Heart right ventricle (tissue), 16 donors: ENCODE measurements at regions not wholly inside any gene's neighbourhood (a gene's known extent, or its start where the extent isn't known, plus 50 kb on each side); places are given as distances from the start of the nearest gene placed in this dataset.

Experiments
- ATAC-seq, 8 donors: fragments of 200-7000 bp; cut with Tn5 transposase; one replicate each; pipeline ENCODE4 v1.9.1; 2020; ENCODE audit warnings: mild to moderate bottlenecking in 8 of 8, moderate library complexity in 8 of 8, moderate number of reproducible peaks in 1 of 8
- DNase-seq, 2 donors: peaks; one replicate each; pipeline ENCODE4 v3.0.0-alpha.2; 2020
- H3K27ac ChIP-seq, 10 donors: fragments of 200-600 bp; sonication (generic) in 2 of 10; one replicate each; pipeline versions ENCODE4 v1.5.0 to v1.8.0; 2020 to 2022; ENCODE audit warnings: mild to moderate bottlenecking in 3 of 10
- H3K27me3 ChIP-seq, 7 donors: fragments of 200-600 bp; one replicate each; pipeline ENCODE4 v1.8.0; 2021 to 2022; ENCODE audit warnings: mild to moderate bottlenecking in 2 of 7
- H3K36me3 ChIP-seq, 9 donors: fragments of 200-600 bp; sonication (generic) in 1 of 9; one replicate each; pipeline versions ENCODE4 v1.5.0 to v1.8.0; 2020 to 2022; ENCODE audit warnings: mild to moderate bottlenecking in 2 of 9
- H3K4me1 ChIP-seq, 9 donors: fragments of 200-600 bp; sonication (generic) in 1 of 9; one replicate each; pipeline versions ENCODE4 v1.5.0 to v1.8.0; 2020 to 2022; ENCODE audit warnings: mild to moderate bottlenecking in 4 of 9
- H3K4me3 ChIP-seq, 10 donors: fragments of 200-600 bp; sonication (generic) in 2 of 10; one replicate each; pipeline versions ENCODE4 v1.5.0 to v1.8.0; 2020 to 2022; ENCODE audit warnings: mild to moderate bottlenecking in 7 of 10, moderate library complexity in 2 of 10
- H3K9me3 ChIP-seq, 11 donors: fragments of 200-600 bp in 10 of 11; sonication (generic) in 2 of 11; one replicate each; pipeline versions ENCODE4 v1.5.0 to v1.8.0; 2013 to 2022; ENCODE audit warnings: mild to moderate bottlenecking in 2 of 11, control low read depth in 1 of 11, moderate library complexity in 1 of 11
- WGBS, 2 donors: extraction: QIAGEN DNeasy Blood & Tissue Kit; methylation state at CpG; one replicate each; pipeline ENCODE4 v1.1.7; 2013; ENCODE audit warnings: inconsistent platforms in 1 of 2; 5-methylcytosine and 5-hydroxymethylcytosine counted together
- intact Hi-C, 10 donors: fragments of 100-400 bp; cut with DNase I; formaldehyde crosslinking; loops; one replicate each; pipeline versions ENCODE4 v1.11.1 to v1.14.2; 2022
- TF ChIP-seq, protein P1 (sequence below), 9 donors: fragments of 200-600 bp; sonication (generic) in 2 of 9; IDR thresholded peaks; one replicate each; pipeline versions ENCODE4 v1.5.0 to v1.8.0; 2021 to 2022; ENCODE audit warnings: antibody characterized with exemption in 9 of 9, mild to moderate bottlenecking in 5 of 9, moderate library complexity in 1 of 9
- donor health status: Arrhythmogenic right ventricular cardiomyopathy.
- donor health status: ischemic (EF 13 %, LVEDD 7.1; RV severe dilation, severe dysfunction).
- donor health status: healthy with polysubstance abuse.
- donor health status: DM: no; HTN: yes; CAD: no.
- donor health status: DM: no; HTN: no; CAD: no.
- donor health status: ischemic (EF 25% LVEDD 6.9; RV normal size, moderate dysfunction).
- donor health status: ischemic (EF 25% LVEDD 5.7; RV mildly dilated, moderate dysfunction).
- donor health status: healthy.
- donor health status: DM: yes; HTN: yes; CAD: no.
- donor health status: Ischemic cardiomyopathy.
- donor health status: ischemic (EF 35%, LVEDD 5.7; RV mildly dilated, moderate dysfunction).
- donor health status: nonischemic (EF 11% LVEDD 7.7; RV severe dilation, severe dysfunction).
- donor health status: DM: yes; HTN: yes; CAD: no.
- donor health status: PGD.
- donor health status: ischemic (EF 29% LVEDD 5.4; RV normal size, mild dysfunction).
- donor health status: nonischemic (EF 23%, LVEDD 6.1; RV moderate dilation, normal function).

DNA sequence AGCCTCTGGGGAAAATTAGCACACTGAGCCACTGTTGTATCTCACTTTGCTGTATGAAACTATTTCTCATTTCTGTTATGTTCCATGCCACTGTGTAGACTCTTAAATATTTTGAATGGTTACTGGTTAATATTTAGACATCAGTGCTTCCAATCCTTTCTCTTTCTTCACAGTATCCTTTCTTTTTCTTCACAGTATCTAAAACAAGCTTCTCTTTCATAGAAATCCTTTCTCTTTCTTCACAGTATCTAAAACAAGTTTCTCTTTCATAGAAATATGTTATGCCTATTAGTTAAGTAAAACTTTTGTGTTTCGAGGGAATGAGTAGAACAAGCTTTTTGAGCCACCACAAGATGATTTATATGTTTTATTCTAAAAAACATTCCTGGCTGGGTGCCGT, 326.8 kb upstream of the KLF12 start:
- ATAC-seq: no peak
- Histone ChIP-seq H3K4me3 (no peak overlapping the region), H3K27ac (no peak overlapping the region), H3K4me1 (peaks cover 0 to 17% (median 0%) of the 10 kb centered on the region in 9 donors), H3K36me3 (no peaks in the 10 kb centered on the region), H3K27me3 (no peaks in the 10 kb centered on the region), H3K9me3 (no peaks in the 10 kb centered on the region)
- TF ChIP-seq, protein P1, sequence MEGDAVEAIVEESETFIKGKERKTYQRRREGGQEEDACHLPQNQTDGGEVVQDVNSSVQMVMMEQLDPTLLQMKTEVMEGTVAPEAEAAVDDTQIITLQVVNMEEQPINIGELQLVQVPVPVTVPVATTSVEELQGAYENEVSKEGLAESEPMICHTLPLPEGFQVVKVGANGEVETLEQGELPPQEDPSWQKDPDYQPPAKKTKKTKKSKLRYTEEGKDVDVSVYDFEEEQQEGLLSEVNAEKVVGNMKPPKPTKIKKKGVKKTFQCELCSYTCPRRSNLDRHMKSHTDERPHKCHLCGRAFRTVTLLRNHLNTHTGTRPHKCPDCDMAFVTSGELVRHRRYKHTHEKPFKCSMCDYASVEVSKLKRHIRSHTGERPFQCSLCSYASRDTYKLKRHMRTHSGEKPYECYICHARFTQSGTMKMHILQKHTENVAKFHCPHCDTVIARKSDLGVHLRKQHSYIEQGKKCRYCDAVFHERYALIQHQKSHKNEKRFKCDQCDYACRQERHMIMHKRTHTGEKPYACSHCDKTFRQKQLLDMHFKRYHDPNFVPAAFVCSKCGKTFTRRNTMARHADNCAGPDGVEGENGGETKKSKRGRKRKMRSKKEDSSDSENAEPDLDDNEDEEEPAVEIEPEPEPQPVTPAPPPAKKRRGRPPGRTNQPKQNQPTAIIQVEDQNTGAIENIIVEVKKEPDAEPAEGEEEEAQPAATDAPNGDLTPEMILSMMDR (IDR thresholded peaks at IDR 0.05): no peak
- WGBS, 2 donors: 95 to 97% methylated on average over 2 of the region's 2 CpGs
- intact Hi-C loops: no loop called here
- DNase-seq: no peak

DNA sequence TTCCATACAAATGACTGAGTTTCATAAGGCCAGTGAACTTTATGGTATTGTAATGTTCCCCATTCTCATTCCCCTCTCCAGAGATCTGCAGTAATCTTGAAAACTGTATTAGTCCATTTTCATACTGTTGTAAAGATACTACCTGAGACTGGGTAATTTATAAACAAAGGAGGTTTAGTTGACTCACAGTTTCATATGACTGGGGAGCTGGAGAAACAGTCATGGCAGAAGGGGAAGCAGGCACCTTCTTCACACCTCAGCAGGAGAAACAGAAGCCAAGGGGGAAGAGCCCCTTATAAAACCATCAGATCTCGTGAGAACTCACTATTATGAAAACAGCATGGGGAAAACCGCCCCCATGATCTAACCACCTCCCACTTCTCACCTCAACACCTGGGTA, 318.7 kb upstream of the KLF12 start:
- no peak for ATAC-seq
- 76 to 82% methylated on average over 2 of the region's 2 CpGs for WGBS, 2 donors
- intact Hi-C loops: loop anchor here in 1 of 10 donors (5.0 kb wide), 1 partner anchor 1254 kb away; no protein-coding TSS in a partner anchor
- H3K27me3 ChIP-seq: no peaks in the 10 kb centered on the region
- H3K9me3 ChIP-seq: peaks cover 0 to 14% (median 0%) of the 10 kb centered on the region in 11 donors
- peaks cover 0 to 10% (median 3%) of the 10 kb centered on the region in 9 donors for H3K4me1 ChIP-seq
- no peak overlapping the region for H3K27ac ChIP-seq
- TF ChIP-seq, protein P1 (IDR thresholded peaks at IDR 0.05): no peak
- H3K4me3 ChIP-seq: no peak overlapping the region
- H3K36me3 ChIP-seq: no peaks in the 10 kb centered on the region
- DNase-seq: no peak

DNA sequence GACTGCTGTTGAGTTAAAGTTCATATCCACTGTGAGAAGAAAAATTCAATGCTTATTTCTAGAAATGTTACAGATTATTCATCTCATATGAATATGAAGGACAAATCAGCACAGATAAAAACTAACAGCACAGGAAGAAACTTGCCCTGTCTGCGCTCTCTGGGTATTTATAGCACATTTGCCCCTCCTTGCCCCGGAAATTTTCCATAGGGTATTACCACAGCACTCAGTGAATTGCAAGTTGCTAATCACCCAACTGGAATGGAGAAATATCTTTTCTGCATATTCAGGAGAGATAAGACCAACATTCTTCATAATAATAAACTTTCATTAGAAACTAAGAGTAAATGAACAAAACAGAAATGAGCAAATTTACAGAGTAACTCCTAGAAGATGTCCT, 318.0 kb upstream of the KLF12 start:
- 27 to 37% methylated on average over 2 of the region's 2 CpGs for WGBS, 2 donors
- Histone ChIP-seq H3K36me3 (no peaks in the 10 kb centered on the region), H3K9me3 (peaks cover 0 to 14% (median 0%) of the 10 kb centered on the region in 11 donors), H3K27me3 (no peaks in the 10 kb centered on the region), H3K4me1 (peaks cover 0 to 10% (median 3%) of the 10 kb centered on the region in 9 donors), H3K27ac (no peak overlapping the region), H3K4me3 (no peak overlapping the region)
- TF ChIP-seq, protein P1 (IDR thresholded peaks at IDR 0.05): no peak
- ATAC-seq (no peak), DNase-seq (no peak)
- intact Hi-C loops: loop anchor here in 1 of 10 donors (5.0 kb wide), 1 partner anchor 1255 kb away; no protein-coding TSS in a partner anchor

DNA sequence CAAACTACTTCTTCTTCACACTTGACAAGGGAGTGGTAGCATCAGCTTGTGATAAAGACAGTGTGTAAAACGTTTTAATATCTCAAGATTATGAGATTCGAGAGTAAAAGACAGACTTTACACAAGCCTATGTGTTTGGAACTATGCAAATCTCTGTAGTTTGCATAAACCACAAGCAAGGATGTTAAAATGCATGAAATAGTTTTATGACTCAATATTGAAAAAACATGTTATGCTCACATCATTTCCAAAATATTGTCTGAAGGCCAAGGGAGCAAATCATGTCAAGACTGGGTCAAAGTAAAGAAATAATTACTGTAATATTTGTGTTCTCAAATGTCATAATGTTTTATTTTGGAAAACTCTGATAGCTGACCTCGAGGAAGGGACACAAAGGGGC, 316.8 kb upstream of the KLF12 start:
- intact Hi-C loops: loop anchor here in 1 of 10 donors (5.0 kb wide), 1 partner anchor 1256 kb away; no protein-coding TSS in a partner anchor
- ATAC-seq (no peak), DNase-seq (no peak)
- TF ChIP-seq, protein P1 (IDR thresholded peaks at IDR 0.05): no peak
- H3K4me1 ChIP-seq: peaks cover 0 to 10% (median 3%) of the 10 kb centered on the region in 9 donors
- H3K27ac ChIP-seq: no peak overlapping the region
- H3K9me3 ChIP-seq: peaks cover 0 to 14% (median 0%) of the 10 kb centered on the region in 11 donors
- WGBS, 2 donors: 55 to 57% methylated on average over 3 of the region's 3 CpGs
- H3K4me3 ChIP-seq: no peak overlapping the region
- no peaks in the 10 kb centered on the region for H3K36me3 ChIP-seq
- no peaks in the 10 kb centered on the region for H3K27me3 ChIP-seq
